ENCODE measurements at regions not wholly inside any gene's neighbourhood (a gene's known extent, or its start where the extent isn't known, plus 50 kb on each side); places are given as distances from the start of the nearest gene placed in this dataset.

DNA sequence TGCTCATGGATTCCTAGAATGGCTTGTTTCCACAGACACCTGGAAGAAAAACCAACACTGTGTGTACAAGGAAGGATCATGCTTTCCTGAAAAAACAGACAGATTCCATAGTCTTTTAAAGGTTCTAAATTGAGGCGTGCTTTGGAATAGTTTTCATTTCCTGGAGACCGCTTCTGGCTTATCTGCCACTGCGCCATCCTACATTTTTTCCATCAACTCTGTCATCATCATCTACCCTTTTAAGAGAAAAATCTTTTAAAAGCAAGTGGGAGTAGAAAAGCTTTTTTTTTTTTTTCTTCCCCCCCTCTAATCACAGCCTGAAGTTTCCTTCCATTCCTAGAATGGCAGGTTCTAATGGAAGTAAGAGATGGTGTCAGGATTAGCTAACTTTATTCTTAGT, 379.4 kb upstream of the C2CD4B start:
- no peak for TF ChIP-seq GABPB1 (CRISPR knock-in tag; IDR thresholded peaks at IDR 0.05)
- no peaks in the 10 kb centered on the region for H3K27me3 Mint-ChIP-seq (ENCODE audit: low read depth)
- no peak overlapping the region for H3K4me3 Mint-ChIP-seq
- ChIA-PET CTCF (no interaction called here), POLR2A (no interaction called here)
- 0 out of 2 replicates have a peak, but pooled peaks cover 3% of the 10 kb centered on the region for H3K36me3 Mint-ChIP-seq
- H3K27ac Mint-ChIP-seq: no peak overlapping the region; the same call in 1 of the 2 replicates
- DNase-seq (ENCODE audit: low spot score) (no peak), ATAC-seq (no peak)
- peaks cover 12% of the 10 kb centered on the region for H3K4me1 Mint-ChIP-seq
- H3K9me3 Mint-ChIP-seq: peaks cover 7% of the 10 kb centered on the region; the same call in 1 of the 2 replicates

DNA sequence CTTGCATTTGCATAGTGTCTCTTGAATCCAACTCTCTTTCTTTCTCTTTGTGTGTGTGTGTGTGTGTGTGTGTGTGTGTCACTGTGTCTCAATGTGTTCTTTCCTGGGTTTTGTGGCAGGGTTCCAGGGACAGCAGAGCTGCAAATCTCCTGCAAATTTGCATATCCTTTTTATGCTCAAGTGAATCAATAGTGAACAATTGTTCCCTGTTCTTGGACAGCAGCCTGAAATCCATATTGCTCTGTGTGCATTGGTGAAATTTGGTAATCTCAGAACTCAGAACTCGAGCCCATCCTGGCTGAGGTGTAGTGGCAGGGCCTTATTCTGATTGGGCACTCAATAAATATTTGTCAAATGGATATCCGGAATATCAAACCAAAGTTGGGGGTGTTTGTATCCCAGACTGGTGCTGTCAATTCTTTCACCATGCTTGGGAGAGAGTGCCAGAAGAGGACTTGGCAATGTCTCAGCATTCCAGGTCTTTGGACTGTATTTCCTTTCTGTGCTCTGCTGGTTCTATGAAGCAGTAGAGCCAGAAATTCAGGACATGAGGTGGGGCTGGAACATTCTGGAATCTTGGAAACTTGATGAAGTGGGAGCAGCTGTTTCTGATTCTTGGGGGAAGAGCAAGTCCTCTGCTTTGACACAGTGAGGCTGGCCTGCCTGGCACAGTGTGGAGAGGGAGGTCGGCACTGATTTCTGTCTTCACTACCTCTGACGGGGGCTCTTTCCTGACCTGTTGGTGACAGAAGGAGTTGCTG, 380.6 kb upstream of the C2CD4B start:
- DNase-seq (ENCODE audit: low spot score) (no peak), ATAC-seq (no peak)
- no peak overlapping the region for H3K27ac Mint-ChIP-seq
- H3K9me3 Mint-ChIP-seq: peaks cover 2% of the 10 kb centered on the region; the same call in 1 of the 2 replicates
- no peaks in the 10 kb centered on the region for H3K36me3 Mint-ChIP-seq
- H3K27me3 Mint-ChIP-seq (ENCODE audit: low read depth): no peaks in the 10 kb centered on the region
- POLR2A ChIA-PET: no interaction called here
- peaks cover 12% of the 10 kb centered on the region for H3K4me1 Mint-ChIP-seq
- no peak overlapping the region for H3K4me3 Mint-ChIP-seq
- CTCF ChIA-PET: interaction anchor here (1.1 kb wide), 1 partner anchor 63 kb away, joined by 3 read pairs; no protein-coding TSS in a partner anchor
- TF ChIP-seq, protein P1, sequence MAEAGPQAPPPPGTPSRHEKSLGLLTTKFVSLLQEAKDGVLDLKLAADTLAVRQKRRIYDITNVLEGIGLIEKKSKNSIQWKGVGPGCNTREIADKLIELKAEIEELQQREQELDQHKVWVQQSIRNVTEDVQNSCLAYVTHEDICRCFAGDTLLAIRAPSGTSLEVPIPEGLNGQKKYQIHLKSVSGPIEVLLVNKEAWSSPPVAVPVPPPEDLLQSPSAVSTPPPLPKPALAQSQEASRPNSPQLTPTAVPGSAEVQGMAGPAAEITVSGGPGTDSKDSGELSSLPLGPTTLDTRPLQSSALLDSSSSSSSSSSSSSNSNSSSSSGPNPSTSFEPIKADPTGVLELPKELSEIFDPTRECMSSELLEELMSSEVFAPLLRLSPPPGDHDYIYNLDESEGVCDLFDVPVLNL (CRISPR knock-in tag; IDR thresholded peaks at IDR 0.05; ENCODE audit: borderline replicate concordance, low read depth): no peak
- TF ChIP-seq SMAD3 (CRISPR knock-in tag; IDR thresholded peaks at IDR 0.05; ENCODE audit: borderline replicate concordance) (no peak), IRF2 (CRISPR knock-in tag; IDR thresholded peaks at IDR 0.05; ENCODE audit: borderline replicate concordance, low read depth) (no peak), EMX1 (CRISPR knock-in tag; IDR thresholded peaks at IDR 0.05) (no peak), JUN (CRISPR knock-in tag; IDR thresholded peaks at IDR 0.05) (no peak), GTF2I (CRISPR knock-in tag; conservative IDR thresholded peaks at IDR 0.05) (no peak), SMAD4 (CRISPR knock-in tag; IDR thresholded peaks at IDR 0.05) (no peak), RELA (CRISPR knock-in tag; IDR thresholded peaks at IDR 0.05; ENCODE audit: borderline replicate concordance) (no peak), MYBL2 (CRISPR knock-in tag; IDR thresholded peaks at IDR 0.05) (no peak), CREB1 (CRISPR knock-in tag; IDR thresholded peaks at IDR 0.05) (no peak), ZNF121 (CRISPR knock-in tag; IDR thresholded peaks at IDR 0.05) (no peak)
- TF ChIP-seq, protein P2, sequence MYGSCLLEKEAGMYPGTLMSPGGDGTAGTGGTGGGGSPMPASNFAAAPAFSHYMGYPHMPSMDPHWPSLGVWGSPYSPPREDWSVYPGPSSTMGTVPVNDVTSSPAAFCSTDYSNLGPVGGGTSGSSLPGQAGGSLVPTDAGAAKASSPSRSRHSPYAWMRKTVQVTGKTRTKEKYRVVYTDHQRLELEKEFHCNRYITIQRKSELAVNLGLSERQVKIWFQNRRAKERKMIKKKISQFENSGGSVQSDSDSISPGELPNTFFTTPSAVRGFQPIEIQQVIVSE (CRISPR knock-in tag; IDR thresholded peaks at IDR 0.05; ENCODE audit: borderline replicate concordance): no peak
- TF ChIP-seq, protein P3, sequence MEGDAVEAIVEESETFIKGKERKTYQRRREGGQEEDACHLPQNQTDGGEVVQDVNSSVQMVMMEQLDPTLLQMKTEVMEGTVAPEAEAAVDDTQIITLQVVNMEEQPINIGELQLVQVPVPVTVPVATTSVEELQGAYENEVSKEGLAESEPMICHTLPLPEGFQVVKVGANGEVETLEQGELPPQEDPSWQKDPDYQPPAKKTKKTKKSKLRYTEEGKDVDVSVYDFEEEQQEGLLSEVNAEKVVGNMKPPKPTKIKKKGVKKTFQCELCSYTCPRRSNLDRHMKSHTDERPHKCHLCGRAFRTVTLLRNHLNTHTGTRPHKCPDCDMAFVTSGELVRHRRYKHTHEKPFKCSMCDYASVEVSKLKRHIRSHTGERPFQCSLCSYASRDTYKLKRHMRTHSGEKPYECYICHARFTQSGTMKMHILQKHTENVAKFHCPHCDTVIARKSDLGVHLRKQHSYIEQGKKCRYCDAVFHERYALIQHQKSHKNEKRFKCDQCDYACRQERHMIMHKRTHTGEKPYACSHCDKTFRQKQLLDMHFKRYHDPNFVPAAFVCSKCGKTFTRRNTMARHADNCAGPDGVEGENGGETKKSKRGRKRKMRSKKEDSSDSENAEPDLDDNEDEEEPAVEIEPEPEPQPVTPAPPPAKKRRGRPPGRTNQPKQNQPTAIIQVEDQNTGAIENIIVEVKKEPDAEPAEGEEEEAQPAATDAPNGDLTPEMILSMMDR (IDR thresholded peaks at IDR 0.05): no peak
- TF ChIP-seq, protein P4, sequence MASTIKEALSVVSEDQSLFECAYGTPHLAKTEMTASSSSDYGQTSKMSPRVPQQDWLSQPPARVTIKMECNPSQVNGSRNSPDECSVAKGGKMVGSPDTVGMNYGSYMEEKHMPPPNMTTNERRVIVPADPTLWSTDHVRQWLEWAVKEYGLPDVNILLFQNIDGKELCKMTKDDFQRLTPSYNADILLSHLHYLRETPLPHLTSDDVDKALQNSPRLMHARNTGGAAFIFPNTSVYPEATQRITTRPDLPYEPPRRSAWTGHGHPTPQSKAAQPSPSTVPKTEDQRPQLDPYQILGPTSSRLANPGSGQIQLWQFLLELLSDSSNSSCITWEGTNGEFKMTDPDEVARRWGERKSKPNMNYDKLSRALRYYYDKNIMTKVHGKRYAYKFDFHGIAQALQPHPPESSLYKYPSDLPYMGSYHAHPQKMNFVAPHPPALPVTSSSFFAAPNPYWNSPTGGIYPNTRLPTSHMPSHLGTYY (CRISPR knock-in tag; IDR thresholded peaks at IDR 0.05): no peak
- TF ChIP-seq, protein P5, sequence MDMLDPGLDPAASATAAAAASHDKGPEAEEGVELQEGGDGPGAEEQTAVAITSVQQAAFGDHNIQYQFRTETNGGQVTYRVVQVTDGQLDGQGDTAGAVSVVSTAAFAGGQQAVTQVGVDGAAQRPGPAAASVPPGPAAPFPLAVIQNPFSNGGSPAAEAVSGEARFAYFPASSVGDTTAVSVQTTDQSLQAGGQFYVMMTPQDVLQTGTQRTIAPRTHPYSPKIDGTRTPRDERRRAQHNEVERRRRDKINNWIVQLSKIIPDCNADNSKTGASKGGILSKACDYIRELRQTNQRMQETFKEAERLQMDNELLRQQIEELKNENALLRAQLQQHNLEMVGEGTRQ (CRISPR knock-in tag; IDR thresholded peaks at IDR 0.05): no peak
- TF ChIP-seq, protein P6, sequence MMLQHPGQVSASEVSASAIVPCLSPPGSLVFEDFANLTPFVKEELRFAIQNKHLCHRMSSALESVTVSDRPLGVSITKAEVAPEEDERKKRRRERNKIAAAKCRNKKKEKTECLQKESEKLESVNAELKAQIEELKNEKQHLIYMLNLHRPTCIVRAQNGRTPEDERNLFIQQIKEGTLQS (CRISPR knock-in tag; conservative IDR thresholded peaks at IDR 0.05): no peak
